ENCODE measurements at regions not wholly inside any gene's neighbourhood (a gene's known extent, or its start where the extent isn't known, plus 50 kb on each side); places are given as distances from the start of the nearest gene placed in this dataset.

- TF ChIP-seq CTCF (IDR thresholded peaks at IDR 0.05): no peak
- no peak for TF ChIP-seq EZH2 (IDR thresholded peaks at IDR 0.05; ENCODE audit: borderline replicate concordance, insufficient read depth, low read depth, low read length, poor library complexity, severe bottlenecking)
These were observed 217.7 kb downstream of the MN1 start for GRCh38 chr22:27583856-27584255.
